Neural cell (in vitro differentiated cells): ENCODE measurements at regions not wholly inside any gene's neighbourhood (a gene's known extent, or its start where the extent isn't known, plus 50 kb on each side); places are given as distances from the start of the nearest gene placed in this dataset.

ENCODE experiments used
- EP300 ChIP-seq: fragments of 450-650 bp; conservative IDR thresholded peaks from 2 replicates; pipeline ENCODE4 v1.6.1; 2014; ENCODE audit warnings: antibody characterized with exemption, mild to moderate bottlenecking, moderate library complexity; ENCODE audit not compliant: poor library complexity, severe bottlenecking
- EZH2 ChIP-seq: fragments of 200-600, 300-800 bp; shearing (Covaris generic), sonication (generic); IDR thresholded peaks from 2 replicates; pipeline ENCODE4 v1.6.1; 2014; ENCODE audit warnings: antibody characterized with exemption, low read length, borderline replicate concordance, mild to moderate bottlenecking; ENCODE audit not compliant: insufficient read depth, poor library complexity, severe bottlenecking
- MXI1 ChIP-seq: fragments of 450-650 bp; conservative IDR thresholded peaks from 2 replicates; pipeline ENCODE4 v1.6.1; 2014; ENCODE audit warnings: antibody characterized with exemption, mild to moderate bottlenecking; ENCODE audit not compliant: poor library complexity, severe bottlenecking
- POLR2AphosphoS5 ChIP-seq: IDR thresholded peaks from 2 replicates; pipeline ENCODE4 v1.6.1; 2012
- RAD21 ChIP-seq: fragments of 450-650 bp; conservative IDR thresholded peaks from 2 replicates; pipeline ENCODE4 v1.6.1; 2014; ENCODE audit warnings: antibody characterized with exemption, mild to moderate bottlenecking, moderate library complexity
- TAF1 ChIP-seq: IDR thresholded peaks from 2 replicates; pipeline ENCODE4 v1.6.1; 2012; ENCODE audit warnings: low read depth
- TF ChIP-seq, protein P1 (sequence below): fragments of 450-650 bp; IDR thresholded peaks from 2 replicates; pipeline ENCODE4 v1.5.1; 2014; ENCODE audit warnings: antibody characterized with exemption, mild to moderate bottlenecking, moderate library complexity; ENCODE audit not compliant: poor library complexity, severe bottlenecking
- TF ChIP-seq, protein P2 (sequence below): IDR thresholded peaks from 2 replicates; pipeline ENCODE4 v1.6.1; 2012; ENCODE audit warnings: borderline replicate concordance

DNA sequence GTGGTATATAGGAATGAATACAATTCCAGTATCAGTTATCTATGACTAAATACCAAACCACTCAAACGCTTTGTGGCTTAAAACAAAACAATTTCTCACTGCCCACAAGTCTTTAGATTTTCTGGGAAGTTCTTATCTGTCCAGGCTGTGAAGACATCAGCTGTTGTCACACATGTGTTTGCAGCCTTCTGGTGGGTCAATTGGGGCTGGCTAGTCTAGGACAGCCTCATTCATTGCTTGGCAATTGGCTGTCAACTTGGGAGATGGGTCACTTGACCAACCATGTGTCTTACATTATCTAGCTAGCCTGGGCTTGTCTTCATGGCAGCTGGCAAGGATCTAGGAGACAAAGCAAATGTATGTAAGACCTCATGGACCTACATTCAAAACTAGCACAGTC lies 53.8 kb upstream of the PAPPA start:
- TF ChIP-seq, protein P1, sequence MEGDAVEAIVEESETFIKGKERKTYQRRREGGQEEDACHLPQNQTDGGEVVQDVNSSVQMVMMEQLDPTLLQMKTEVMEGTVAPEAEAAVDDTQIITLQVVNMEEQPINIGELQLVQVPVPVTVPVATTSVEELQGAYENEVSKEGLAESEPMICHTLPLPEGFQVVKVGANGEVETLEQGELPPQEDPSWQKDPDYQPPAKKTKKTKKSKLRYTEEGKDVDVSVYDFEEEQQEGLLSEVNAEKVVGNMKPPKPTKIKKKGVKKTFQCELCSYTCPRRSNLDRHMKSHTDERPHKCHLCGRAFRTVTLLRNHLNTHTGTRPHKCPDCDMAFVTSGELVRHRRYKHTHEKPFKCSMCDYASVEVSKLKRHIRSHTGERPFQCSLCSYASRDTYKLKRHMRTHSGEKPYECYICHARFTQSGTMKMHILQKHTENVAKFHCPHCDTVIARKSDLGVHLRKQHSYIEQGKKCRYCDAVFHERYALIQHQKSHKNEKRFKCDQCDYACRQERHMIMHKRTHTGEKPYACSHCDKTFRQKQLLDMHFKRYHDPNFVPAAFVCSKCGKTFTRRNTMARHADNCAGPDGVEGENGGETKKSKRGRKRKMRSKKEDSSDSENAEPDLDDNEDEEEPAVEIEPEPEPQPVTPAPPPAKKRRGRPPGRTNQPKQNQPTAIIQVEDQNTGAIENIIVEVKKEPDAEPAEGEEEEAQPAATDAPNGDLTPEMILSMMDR: no peak
- TF ChIP-seq POLR2AphosphoS5 (no peak), EZH2 (no peak), RAD21 (no peak), EP300 (no peak), TAF1 (no peak), MXI1 (no peak)
- TF ChIP-seq, protein P2, sequence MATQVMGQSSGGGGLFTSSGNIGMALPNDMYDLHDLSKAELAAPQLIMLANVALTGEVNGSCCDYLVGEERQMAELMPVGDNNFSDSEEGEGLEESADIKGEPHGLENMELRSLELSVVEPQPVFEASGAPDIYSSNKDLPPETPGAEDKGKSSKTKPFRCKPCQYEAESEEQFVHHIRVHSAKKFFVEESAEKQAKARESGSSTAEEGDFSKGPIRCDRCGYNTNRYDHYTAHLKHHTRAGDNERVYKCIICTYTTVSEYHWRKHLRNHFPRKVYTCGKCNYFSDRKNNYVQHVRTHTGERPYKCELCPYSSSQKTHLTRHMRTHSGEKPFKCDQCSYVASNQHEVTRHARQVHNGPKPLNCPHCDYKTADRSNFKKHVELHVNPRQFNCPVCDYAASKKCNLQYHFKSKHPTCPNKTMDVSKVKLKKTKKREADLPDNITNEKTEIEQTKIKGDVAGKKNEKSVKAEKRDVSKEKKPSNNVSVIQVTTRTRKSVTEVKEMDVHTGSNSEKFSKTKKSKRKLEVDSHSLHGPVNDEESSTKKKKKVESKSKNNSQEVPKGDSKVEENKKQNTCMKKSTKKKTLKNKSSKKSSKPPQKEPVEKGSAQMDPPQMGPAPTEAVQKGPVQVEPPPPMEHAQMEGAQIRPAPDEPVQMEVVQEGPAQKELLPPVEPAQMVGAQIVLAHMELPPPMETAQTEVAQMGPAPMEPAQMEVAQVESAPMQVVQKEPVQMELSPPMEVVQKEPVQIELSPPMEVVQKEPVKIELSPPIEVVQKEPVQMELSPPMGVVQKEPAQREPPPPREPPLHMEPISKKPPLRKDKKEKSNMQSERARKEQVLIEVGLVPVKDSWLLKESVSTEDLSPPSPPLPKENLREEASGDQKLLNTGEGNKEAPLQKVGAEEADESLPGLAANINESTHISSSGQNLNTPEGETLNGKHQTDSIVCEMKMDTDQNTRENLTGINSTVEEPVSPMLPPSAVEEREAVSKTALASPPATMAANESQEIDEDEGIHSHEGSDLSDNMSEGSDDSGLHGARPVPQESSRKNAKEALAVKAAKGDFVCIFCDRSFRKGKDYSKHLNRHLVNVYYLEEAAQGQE: no peak
